ENCODE measurements at regions not wholly inside any gene's neighbourhood (a gene's known extent, or its start where the extent isn't known, plus 50 kb on each side); places are given as distances from the start of the nearest gene placed in this dataset.

DNA sequence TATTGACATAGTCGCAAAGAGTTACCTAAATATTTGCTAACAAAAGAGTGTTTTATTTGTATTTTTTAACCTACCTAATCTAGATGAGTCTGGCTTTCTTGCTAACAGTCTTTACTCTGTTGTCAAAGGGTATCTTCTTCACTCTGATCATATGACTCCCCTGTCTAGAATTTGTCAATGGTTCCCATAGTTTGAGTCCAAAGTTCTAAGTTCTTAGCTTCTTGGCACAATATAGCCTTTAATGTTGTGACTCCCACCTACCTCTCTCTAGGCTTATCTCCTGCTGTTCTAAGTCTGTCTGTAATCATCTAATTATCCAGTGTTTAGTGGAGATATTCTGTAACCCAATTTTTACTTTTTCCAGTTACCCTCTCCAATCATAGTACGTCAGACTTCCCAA lies 104.3 kb upstream of the PDE3A start:
- TF ChIP-seq, protein P1, sequence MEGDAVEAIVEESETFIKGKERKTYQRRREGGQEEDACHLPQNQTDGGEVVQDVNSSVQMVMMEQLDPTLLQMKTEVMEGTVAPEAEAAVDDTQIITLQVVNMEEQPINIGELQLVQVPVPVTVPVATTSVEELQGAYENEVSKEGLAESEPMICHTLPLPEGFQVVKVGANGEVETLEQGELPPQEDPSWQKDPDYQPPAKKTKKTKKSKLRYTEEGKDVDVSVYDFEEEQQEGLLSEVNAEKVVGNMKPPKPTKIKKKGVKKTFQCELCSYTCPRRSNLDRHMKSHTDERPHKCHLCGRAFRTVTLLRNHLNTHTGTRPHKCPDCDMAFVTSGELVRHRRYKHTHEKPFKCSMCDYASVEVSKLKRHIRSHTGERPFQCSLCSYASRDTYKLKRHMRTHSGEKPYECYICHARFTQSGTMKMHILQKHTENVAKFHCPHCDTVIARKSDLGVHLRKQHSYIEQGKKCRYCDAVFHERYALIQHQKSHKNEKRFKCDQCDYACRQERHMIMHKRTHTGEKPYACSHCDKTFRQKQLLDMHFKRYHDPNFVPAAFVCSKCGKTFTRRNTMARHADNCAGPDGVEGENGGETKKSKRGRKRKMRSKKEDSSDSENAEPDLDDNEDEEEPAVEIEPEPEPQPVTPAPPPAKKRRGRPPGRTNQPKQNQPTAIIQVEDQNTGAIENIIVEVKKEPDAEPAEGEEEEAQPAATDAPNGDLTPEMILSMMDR (conservative IDR thresholded peaks at IDR 0.05 in 1 of 2, IDR thresholded peaks at IDR 0.05 in 1 of 2; ENCODE audit: low read depth in 1 of 2, low read length in 2 of 2): no peak
- TF ChIP-seq EZH2 (IDR thresholded peaks at IDR 0.05; ENCODE audit: low read length, missing control alignments): no peak

All from fibroblast of lung (primary cell).